ENCODE measurements at regions not wholly inside any gene's neighbourhood (a gene's known extent, or its start where the extent isn't known, plus 50 kb on each side); places are given as distances from the start of the nearest gene placed in this dataset.

- no peak for DNase-seq (ENCODE audit: low spot score)
- H3K4me2 ChIP-seq (ENCODE audit: low read length), result no peak overlapping the region
- H3K9me2 ChIP-seq (ENCODE audit: insufficient read depth, low read length), result no peaks in the 10 kb centered on the region
- peaks cover 37% of the 10 kb centered on the region for H3K4me1 ChIP-seq (ENCODE audit: insufficient read depth, low read length, poor library complexity, severe bottlenecking)
- no peak overlapping the region for H3K27ac ChIP-seq (ENCODE audit: low read depth, low read length, poor library complexity, severe bottlenecking)
- CTCF ChIA-PET (ENCODE audit: unreplicated experiment), result no interaction called here
- H3K79me2 ChIP-seq (ENCODE audit: insufficient read depth, low read depth, low read length), result no peaks in the 10 kb centered on the region
- POLR2A ChIA-PET, result interaction anchor here (1.0 kb wide), 1 partner anchor 9 kb away, joined by 3 read pairs; no protein-coding TSS in a partner anchor
- intact Hi-C loops (cut with micrococcal nuclease; ENCODE audit: unreplicated experiment), result no loop called here
- H3K36me3 ChIP-seq (ENCODE audit: insufficient read depth, low read length), result no peaks in the 10 kb centered on the region
- H3K9me3 ChIP-seq (ENCODE audit: low read length), result no peaks in the 10 kb centered on the region
- TF ChIP-seq CTCF (conservative IDR thresholded peaks at IDR 0.05; ENCODE audit: low read length) (no peak), EZH2phosphoT487 (IDR thresholded peaks at IDR 0.05; ENCODE audit: borderline replicate concordance, low read depth, low read length) (no peak)
- no peak overlapping the region for H2AFZ ChIP-seq (ENCODE audit: low read length)
- no TSS peak for BruUV-seq (replicated peaks)
- no peak overlapping the region for H3K4me3 ChIP-seq (ENCODE audit: low read depth, low read length, poor library complexity, severe bottlenecking)
- no peaks in the 10 kb centered on the region for H4K20me1 ChIP-seq (ENCODE audit: insufficient read depth, low read length)
Observed at GRCh38 chr16:14364386-14365199, 265.5 kb downstream of the PARN start.

- H3K4me2 ChIP-seq (ENCODE audit: low read length), result no peak overlapping the region
- H3K36me3 ChIP-seq (ENCODE audit: insufficient read depth, low read length), result no peaks in the 10 kb centered on the region
- H3K4me3 ChIP-seq (ENCODE audit: low read depth, low read length, poor library complexity, severe bottlenecking), result no peak overlapping the region
- TF ChIP-seq CTCF (conservative IDR thresholded peaks at IDR 0.05; ENCODE audit: low read length) (no peak), EZH2phosphoT487 (IDR thresholded peaks at IDR 0.05; ENCODE audit: borderline replicate concordance, low read depth, low read length) (no peak)
- intact Hi-C loops (cut with micrococcal nuclease; ENCODE audit: unreplicated experiment), result no loop called here
- H3K4me1 ChIP-seq (ENCODE audit: insufficient read depth, low read length, poor library complexity, severe bottlenecking), result peaks cover 41% of the 10 kb centered on the region
- no peak for DNase-seq (ENCODE audit: low spot score)
- no peaks in the 10 kb centered on the region for H3K9me2 ChIP-seq (ENCODE audit: insufficient read depth, low read length)
- no peak overlapping the region for H2AFZ ChIP-seq (ENCODE audit: low read length)
- no peaks in the 10 kb centered on the region for H3K9me3 ChIP-seq (ENCODE audit: low read length)
- BruUV-seq (replicated peaks), result no TSS peak
- ChIA-PET CTCF (ENCODE audit: unreplicated experiment) (no interaction called here), POLR2A (interaction anchor here (1.0 kb wide), 1 partner anchor 9 kb away, joined by 3 read pairs; no protein-coding TSS in a partner anchor)
- H3K27ac ChIP-seq (ENCODE audit: low read depth, low read length, poor library complexity, severe bottlenecking), result no peak overlapping the region
- H3K79me2 ChIP-seq (ENCODE audit: insufficient read depth, low read depth, low read length), result no peaks in the 10 kb centered on the region
- H4K20me1 ChIP-seq (ENCODE audit: insufficient read depth, low read length), result no peaks in the 10 kb centered on the region
Observed at GRCh38 chr16:14364112-14364385, 266.0 kb downstream of the PARN start.

GRCh38 chr16:14362774-14363371 lies 267.2 kb downstream of the PARN start:
- intact Hi-C loops (cut with micrococcal nuclease; ENCODE audit: unreplicated experiment), result no loop called here

More at GRCh38 chr16:14362774-14363371, 267.2 kb downstream of the PARN start:
- Histone ChIP-seq H4K20me1 (ENCODE audit: insufficient read depth, low read length) (no peaks in the 10 kb centered on the region), H3K9me2 (ENCODE audit: insufficient read depth, low read length) (no peaks in the 10 kb centered on the region), H3K9me3 (ENCODE audit: low read length) (no peaks in the 10 kb centered on the region), H2AFZ (ENCODE audit: low read length) (no peak overlapping the region), H3K4me1 (ENCODE audit: insufficient read depth, low read length, poor library complexity, severe bottlenecking) (peaks cover 53% of the 10 kb centered on the region), H3K4me2 (ENCODE audit: low read length) (no peak overlapping the region), H3K27ac (ENCODE audit: low read depth, low read length, poor library complexity, severe bottlenecking) (no peak overlapping the region), H3K4me3 (ENCODE audit: low read depth, low read length, poor library complexity, severe bottlenecking) (no peak overlapping the region), H3K79me2 (ENCODE audit: insufficient read depth, low read depth, low read length) (no peaks in the 10 kb centered on the region), H3K36me3 (ENCODE audit: insufficient read depth, low read length) (no peaks in the 10 kb centered on the region)
- POLR2A ChIA-PET, result interaction anchor here (1.2 kb wide), 1 partner anchor 9 kb away, joined by 4 read pairs; no protein-coding TSS in a partner anchor
- no TSS peak for BruUV-seq (replicated peaks)
- CTCF ChIA-PET (ENCODE audit: unreplicated experiment), result no interaction called here
- no peak for TF ChIP-seq CTCF (conservative IDR thresholded peaks at IDR 0.05; ENCODE audit: low read length)
- TF ChIP-seq EZH2phosphoT487 (IDR thresholded peaks at IDR 0.05; ENCODE audit: borderline replicate concordance, low read depth, low read length), result no peak
- no peak for DNase-seq (ENCODE audit: low spot score)

Measured in OCI-LY7 (cell line).